Breast epithelium (tissue), 4 donors: ENCODE measurements at regions not wholly inside any gene's neighbourhood (a gene's known extent, or its start where the extent isn't known, plus 50 kb on each side); places are given as distances from the start of the nearest gene placed in this dataset.
"Not testable (repeated sequence)": the region's sequence is repeated elsewhere in the genome, so short reads cannot be mapped to it uniquely, and the experiment has no call there.

Source experiments
- DNase-seq, 2 donors: peaks; one replicate each; pipeline ENCODE4 v3.0.0-alpha.2; 2019; ENCODE audit warnings: low spot score in 2 of 2
- H3K27ac ChIP-seq, 2 donors: fragments of 200-600 bp; sonication (generic) in 1 of 2; one replicate each; pipeline ENCODE4 v1.5.1; 2016 to 2019; ENCODE audit warnings: mild to moderate bottlenecking in 1 of 2
- H3K27me3 ChIP-seq, 2 donors: fragments of 200-600 bp; sonication (generic) in 1 of 2; one replicate each; pipeline versions ENCODE4 v1.5.1 to v1.6.0; 2017 to 2019; ENCODE audit warnings: control low read depth in 1 of 2, mild to moderate bottlenecking in 1 of 2
- H3K36me3 ChIP-seq: fragments of 200-600 bp; one replicate; pipeline ENCODE4 v1.5.1; 2019
- H3K4me1 ChIP-seq, 2 donors: fragments of 200-600 bp; sonication (generic); one replicate each; pipeline ENCODE4 v1.5.1; 2016 to 2019; ENCODE audit warnings: control low read depth in 1 of 2
- H3K4me3 ChIP-seq, 3 donors: fragments of 200-600 bp; sonication (generic); 1 replicate in 2 of 3; 2 replicates in 1 of 3; pipeline ENCODE4 v1.5.1; 2016 to 2019; ENCODE audit warnings: mild to moderate bottlenecking in 3 of 3, moderate library complexity in 2 of 3
- H3K9me3 ChIP-seq, 2 donors: fragments of 200-600 bp; sonication (generic) in 1 of 2; one replicate each; pipeline ENCODE4 v1.5.1; 2016 to 2019; ENCODE audit warnings: control low read depth in 1 of 2
- POLR2A ChIP-seq: fragments of 450-650 bp; IDR thresholded peaks from one replicate; pipeline ENCODE4 v1.6.1; 2016; ENCODE audit warnings: antibody characterized with exemption, mild to moderate bottlenecking, moderate library complexity
- POLR2AphosphoS5 ChIP-seq, 3 donors: sonication (generic); formaldehyde crosslinking; IDR thresholded peaks; one replicate each; pipeline ENCODE4 v1.6.1; 2017; ENCODE audit warnings: antibody characterized with exemption in 3 of 3
- intact Hi-C: fragments of 100-400 bp; cut with DNase I; formaldehyde crosslinking; loops from one replicate; pipeline ENCODE4 v1.15.1; 2023; ENCODE audit warnings: low total_unique reads
- TF ChIP-seq, protein P1 (sequence below), 3 donors: fragments of 450-650 bp; IDR thresholded peaks; one replicate each; pipeline ENCODE4 v1.5.1; 2016 to 2017; ENCODE audit warnings: antibody characterized with exemption in 3 of 3, mild to moderate bottlenecking in 3 of 3, moderate library complexity in 3 of 3

DNA sequence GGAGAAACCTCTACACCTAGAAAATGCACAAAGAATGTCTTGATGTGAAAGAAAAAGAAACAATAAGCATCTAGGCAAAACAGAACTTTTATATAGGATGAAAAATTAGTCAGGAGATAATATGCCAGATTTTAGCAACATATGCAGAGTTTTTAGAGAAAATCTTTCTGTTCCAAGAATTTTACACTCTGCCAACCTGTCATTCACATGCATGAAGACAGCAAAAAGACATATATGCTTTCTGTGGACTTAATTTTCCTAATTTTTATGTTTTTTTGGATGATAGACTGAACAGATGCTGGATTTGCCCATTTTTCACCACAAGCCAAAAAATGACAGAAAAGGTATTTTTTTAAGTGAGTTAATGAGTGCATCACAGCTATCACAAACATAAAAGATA lies 637.3 kb downstream of the TRIB2 start:
- Histone ChIP-seq H3K4me3 (no peak overlapping the region), H3K27ac (no peak overlapping the region), H3K36me3 (no peaks in the 10 kb centered on the region), H3K9me3 (no peaks in the 10 kb centered on the region), H3K4me1 (no peaks in the 10 kb centered on the region), H3K27me3 (no peaks in the 10 kb centered on the region)
- DNase-seq: no peak
- intact Hi-C loops: no loop called here
- TF ChIP-seq POLR2AphosphoS5 (IDR thresholded peaks at IDR 0.05): no peak
- no peak for TF ChIP-seq POLR2A
- TF ChIP-seq, protein P1, sequence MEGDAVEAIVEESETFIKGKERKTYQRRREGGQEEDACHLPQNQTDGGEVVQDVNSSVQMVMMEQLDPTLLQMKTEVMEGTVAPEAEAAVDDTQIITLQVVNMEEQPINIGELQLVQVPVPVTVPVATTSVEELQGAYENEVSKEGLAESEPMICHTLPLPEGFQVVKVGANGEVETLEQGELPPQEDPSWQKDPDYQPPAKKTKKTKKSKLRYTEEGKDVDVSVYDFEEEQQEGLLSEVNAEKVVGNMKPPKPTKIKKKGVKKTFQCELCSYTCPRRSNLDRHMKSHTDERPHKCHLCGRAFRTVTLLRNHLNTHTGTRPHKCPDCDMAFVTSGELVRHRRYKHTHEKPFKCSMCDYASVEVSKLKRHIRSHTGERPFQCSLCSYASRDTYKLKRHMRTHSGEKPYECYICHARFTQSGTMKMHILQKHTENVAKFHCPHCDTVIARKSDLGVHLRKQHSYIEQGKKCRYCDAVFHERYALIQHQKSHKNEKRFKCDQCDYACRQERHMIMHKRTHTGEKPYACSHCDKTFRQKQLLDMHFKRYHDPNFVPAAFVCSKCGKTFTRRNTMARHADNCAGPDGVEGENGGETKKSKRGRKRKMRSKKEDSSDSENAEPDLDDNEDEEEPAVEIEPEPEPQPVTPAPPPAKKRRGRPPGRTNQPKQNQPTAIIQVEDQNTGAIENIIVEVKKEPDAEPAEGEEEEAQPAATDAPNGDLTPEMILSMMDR (IDR thresholded peaks at IDR 0.05): no peak

DNA sequence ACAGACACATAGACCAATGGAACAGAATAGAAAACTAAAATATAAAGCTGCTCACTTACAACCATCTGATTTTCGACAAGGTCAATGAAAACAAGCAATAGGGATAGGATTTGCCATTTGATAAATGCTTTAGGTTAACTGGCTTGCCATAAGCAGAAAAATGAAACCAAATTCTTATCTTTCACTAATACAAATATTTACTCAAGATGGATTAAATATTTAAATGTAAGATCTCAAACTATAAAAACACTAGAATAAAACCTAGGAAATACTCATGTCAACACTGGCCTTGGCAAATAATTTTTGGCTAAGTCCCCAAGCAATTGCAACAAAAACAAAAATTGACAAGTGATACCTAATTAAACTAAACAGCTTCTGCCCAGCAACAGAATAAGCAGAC lies 665.2 kb downstream of the TRIB2 start:
- H3K4me3 ChIP-seq, H3K9me3 ChIP-seq, H3K4me1 ChIP-seq, DNase-seq, H3K36me3 ChIP-seq, H3K27ac ChIP-seq, intact Hi-C loops, H3K27me3 ChIP-seq: not testable (repeated sequence)

DNA sequence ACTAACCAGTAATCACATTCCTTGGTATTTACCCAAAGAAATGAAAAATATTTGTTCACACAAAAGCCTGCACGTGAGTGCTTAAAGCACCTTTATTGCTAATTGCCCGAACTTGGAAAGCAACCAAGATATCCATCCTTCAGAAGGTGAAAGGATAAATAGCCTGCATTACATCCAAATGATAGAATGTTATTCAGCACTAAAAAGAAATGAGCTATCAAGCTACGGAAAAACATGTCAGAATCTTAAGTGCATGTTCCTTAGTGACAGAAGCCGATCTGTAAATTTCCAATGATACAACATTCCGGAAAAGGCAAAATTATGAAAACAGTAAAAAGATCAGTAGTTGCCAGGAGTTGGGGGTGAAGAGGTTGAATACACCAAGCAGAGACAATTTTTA lies 672.4 kb downstream of the TRIB2 start:
- H3K4me3 ChIP-seq, H3K27ac ChIP-seq, intact Hi-C loops, H3K9me3 ChIP-seq, H3K4me1 ChIP-seq, H3K36me3 ChIP-seq, H3K27me3 ChIP-seq, DNase-seq: not testable (repeated sequence)

DNA sequence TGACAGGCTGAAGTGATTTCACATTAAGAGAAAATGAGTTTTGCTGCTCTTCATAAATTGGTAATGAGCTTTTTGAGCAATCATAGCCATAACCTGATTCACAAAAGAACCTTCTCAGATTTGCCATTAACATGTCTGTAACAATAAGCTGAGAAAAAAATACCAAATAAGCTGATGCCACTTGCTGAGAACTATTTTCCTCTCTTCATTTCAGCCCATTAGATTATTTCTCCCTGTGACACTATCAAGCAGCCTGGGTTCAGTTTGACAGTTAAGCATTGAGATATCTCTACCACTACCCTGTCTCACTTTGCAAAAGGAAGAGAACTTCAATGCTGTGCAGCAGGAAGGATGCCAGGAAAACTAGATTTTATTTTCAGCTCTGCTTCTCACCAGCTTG lies 673.9 kb downstream of the TRIB2 start:
- DNase-seq: no peak
- H3K9me3 ChIP-seq: peaks cover 0 to 9% of the 10 kb centered on the region in 2 donors

DNA sequence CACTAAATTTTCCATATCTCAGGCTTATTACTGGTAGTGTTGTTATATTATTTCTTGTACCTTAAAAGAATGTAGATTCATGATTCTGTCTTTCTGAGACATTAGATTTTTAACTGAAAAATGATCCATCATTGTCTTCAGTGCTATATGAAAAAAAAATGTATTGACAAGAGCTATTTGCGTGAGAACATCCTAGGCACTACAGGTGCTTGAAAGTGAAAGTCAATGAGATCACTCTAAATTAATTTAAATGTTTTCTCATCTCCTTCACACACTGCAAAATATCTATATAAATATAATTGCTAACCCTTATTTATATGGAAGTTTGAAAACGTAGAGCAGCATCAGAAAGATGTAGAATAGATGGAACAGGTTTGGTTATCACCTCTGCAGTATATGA lies 684.6 kb downstream of the TRIB2 start:
- intact Hi-C loops: no loop called here
- H3K4me3 ChIP-seq: no peak overlapping the region
- no peak overlapping the region for H3K27ac ChIP-seq
- TF ChIP-seq POLR2A (no peak), POLR2AphosphoS5 (IDR thresholded peaks at IDR 0.05) (no peak)
- TF ChIP-seq, protein P1 (IDR thresholded peaks at IDR 0.05): no peak
- no peaks in the 10 kb centered on the region for H3K36me3 ChIP-seq
- no peaks in the 10 kb centered on the region for H3K4me1 ChIP-seq
- peaks cover 0 to 6% of the 10 kb centered on the region in 2 donors for H3K9me3 ChIP-seq
- DNase-seq: no peak
- H3K27me3 ChIP-seq: no peaks in the 10 kb centered on the region

More for the DNA sequence above, 673.9 kb downstream of the TRIB2 start:
- Histone ChIP-seq H3K27me3 (no peaks in the 10 kb centered on the region), H3K4me1 (no peaks in the 10 kb centered on the region), H3K36me3 (no peaks in the 10 kb centered on the region), H3K27ac (no peak overlapping the region), H3K4me3 (no peak overlapping the region)
- no peak for TF ChIP-seq POLR2A
- TF ChIP-seq, protein P1 (IDR thresholded peaks at IDR 0.05): no peak
- TF ChIP-seq POLR2AphosphoS5 (IDR thresholded peaks at IDR 0.05): no peak
- intact Hi-C loops: no loop called here

DNA sequence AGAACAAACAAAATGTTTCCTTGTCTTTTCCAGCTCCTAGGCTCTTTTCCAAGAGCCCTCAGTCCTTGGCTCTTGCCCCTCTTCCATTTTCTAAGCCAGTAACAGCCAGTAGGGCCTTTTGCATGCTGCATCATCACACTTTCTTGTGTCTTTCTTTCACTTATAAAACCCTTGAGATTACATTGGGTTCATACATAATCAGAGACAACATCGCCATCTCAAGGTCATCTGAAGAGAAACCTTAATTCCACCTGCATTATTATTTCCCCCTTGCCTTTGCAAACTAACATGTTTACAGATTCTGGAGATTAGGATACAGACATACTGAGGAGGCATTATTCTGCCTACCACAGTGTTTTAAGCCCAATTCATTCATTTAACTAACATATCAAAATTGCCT lies 697.3 kb downstream of the TRIB2 start:
- intact Hi-C loops: no loop called here
- no peak overlapping the region for H3K4me3 ChIP-seq
- DNase-seq: no peak
- H3K36me3 ChIP-seq: no peaks in the 10 kb centered on the region
- TF ChIP-seq POLR2A (no peak), POLR2AphosphoS5 (IDR thresholded peaks at IDR 0.05) (no peak)
- TF ChIP-seq, protein P1 (IDR thresholded peaks at IDR 0.05): no peak
- no peaks in the 10 kb centered on the region for H3K27me3 ChIP-seq
- H3K27ac ChIP-seq: no peak overlapping the region
- H3K4me1 ChIP-seq: no peaks in the 10 kb centered on the region
- H3K9me3 ChIP-seq: peaks cover 0 to 9% of the 10 kb centered on the region in 2 donors
